ENCODE measurements at regions not wholly inside any gene's neighbourhood (a gene's known extent, or its start where the extent isn't known, plus 50 kb on each side); places are given as distances from the start of the nearest gene placed in this dataset.

- TF ChIP-seq POLR2A (IDR thresholded peaks at IDR 0.05) (no peak), CTCF (IDR thresholded peaks at IDR 0.05 in 8 of 11, conservative IDR thresholded peaks at IDR 0.05 in 3 of 11) (no peak)
Observed at GRCh38 chr5:174897281-174897950, 173.0 kb downstream of the MSX2 start.

Data from spleen (tissue), 7 donors.